NCI-H69 (cell line): ENCODE measurements at regions not wholly inside any gene's neighbourhood (a gene's known extent, or its start where the extent isn't known, plus 50 kb on each side); places are given as distances from the start of the nearest gene placed in this dataset.
"Not testable (repeated sequence)": the region's sequence is repeated elsewhere in the genome, so short reads cannot be mapped to it uniquely, and the experiment has no call there.

ENCODE experiments used
- DNase-seq: peaks from one replicate; lab custom pipeline; 2025; lab: John Stamatoyannopoulos, UW

GRCh38 chrX:3509934-3510333 lies 163.5 kb upstream of the MXRA5 start:
- no peak for DNase-seq

GRCh38 chrX:3504916-3505315 lies 158.5 kb upstream of the MXRA5 start:
- no peak for DNase-seq

GRCh38 chrX:3501833-3502535 lies 155.5 kb upstream of the MXRA5 start:
- no peak for DNase-seq

GRCh38 chrX:3495836-3496769 lies 149.7 kb upstream of the MXRA5 start:
- not testable (repeated sequence) for DNase-seq

- DNase-seq: no peak
These were observed 147.2 kb upstream of the MXRA5 start for GRCh38 chrX:3493605-3494004.

- no peak for DNase-seq
These were observed 139.3 kb upstream of the MXRA5 start for GRCh38 chrX:3485727-3486126.

GRCh38 chrX:3479026-3479425 lies 132.6 kb upstream of the MXRA5 start:
- no peak for DNase-seq

- no peak for DNase-seq
These were observed 130.5 kb upstream of the MXRA5 start for GRCh38 chrX:3476973-3477372.

- DNase-seq: not testable (repeated sequence)
These were observed 123.8 kb upstream of the MXRA5 start for GRCh38 chrX:3470211-3470679.

GRCh38 chrX:3468031-3468430 lies 121.6 kb upstream of the MXRA5 start:
- DNase-seq: no peak

- no peak for DNase-seq
These were observed 118.6 kb upstream of the MXRA5 start for GRCh38 chrX:3465017-3465416.

- DNase-seq: no peak
These were observed 115.7 kb upstream of the MXRA5 start for GRCh38 chrX:3462166-3462508.

- no peak for DNase-seq
These were observed 115.1 kb upstream of the MXRA5 start for GRCh38 chrX:3461397-3462165.

- DNase-seq: no peak
These were observed 109.3 kb upstream of the MXRA5 start for GRCh38 chrX:3455796-3456195.

GRCh38 chrX:3451571-3451970 lies 105.1 kb upstream of the MXRA5 start:
- no peak for DNase-seq

- DNase-seq: no peak
These were observed 104.6 kb upstream of the MXRA5 start for GRCh38 chrX:3450881-3451570.

GRCh38 chrX:3449287-3449686 lies 102.8 kb upstream of the MXRA5 start:
- DNase-seq: no peak

- no peak for DNase-seq
These were observed 102.1 kb upstream of the MXRA5 start for GRCh38 chrX:3448563-3448962.

GRCh38 chrX:3445806-3446490 lies 99.5 kb upstream of the MXRA5 start:
- no peak for DNase-seq

GRCh38 chrX:3443184-3443583 lies 96.7 kb upstream of the MXRA5 start:
- no peak for DNase-seq

- DNase-seq: no peak
These were observed 96.2 kb upstream of the MXRA5 start for GRCh38 chrX:3442691-3443090.
